GM10248 (cell line): ENCODE measurements at regions not wholly inside any gene's neighbourhood (a gene's known extent, or its start where the extent isn't known, plus 50 kb on each side); places are given as distances from the start of the nearest gene placed in this dataset.
"Not testable (repeated sequence)": the region's sequence is repeated elsewhere in the genome, so short reads cannot be mapped to it uniquely, and the experiment has no call there.

Experiments used
- CTCF ChIA-PET: fragments of 300-600 bp; sonication (Branson Sonifier 250); formaldehyde crosslinking; extraction: SDS; loops from one replicate; lab custom pipeline; 2021; ENCODE audit warnings: antibody characterized with exemption; lab: Yijun Ruan, JAX
- POLR2A ChIA-PET: fragments of 350-650 bp; sonication (Branson Sonifier 250); formaldehyde crosslinking; extraction: SDS; loops from one replicate; lab custom pipeline; 2020; ENCODE audit warnings: antibody characterized with exemption; lab: Yijun Ruan, JAX
- DNase-seq: peaks from one replicate; pipeline ENCODE4 v3.0.0; 2012; ENCODE audit errors: extremely low spot score
- CTCF ChIP-seq: IDR thresholded peaks from 2 replicates; pipeline ENCODE4 v1.5.1; 2012; ENCODE audit warnings: mild to moderate bottlenecking, low read depth; ENCODE audit errors: extremely low read depth, missing control alignments, control extremely low read depth

GRCh38 chr22:48422900-48423480 is 1404.7 kb downstream of the BRD1 start:
- CTCF ChIA-PET, result no interaction called here
- POLR2A ChIA-PET, result no interaction called here
- TF ChIP-seq CTCF, result no peak
- DNase-seq, result no peak

- ChIA-PET CTCF (no interaction called here), POLR2A (no interaction called here)
- TF ChIP-seq CTCF, result no peak
- no peak for DNase-seq
These were observed 1408.8 kb downstream of the BRD1 start for GRCh38 chr22:48418831-48419230.

GRCh38 chr22:48417225-48418070 is 1410.2 kb downstream of the BRD1 start:
- CTCF ChIA-PET, result no interaction called here
- POLR2A ChIA-PET, result no interaction called here
- no peak for TF ChIP-seq CTCF

GRCh38 chr22:48416396-48417224 is 1411.1 kb downstream of the BRD1 start:
- TF ChIP-seq CTCF, result no peak
- DNase-seq, result no peak
- CTCF ChIA-PET, result no interaction called here
- POLR2A ChIA-PET, result no interaction called here

More at GRCh38 chr22:48417225-48418070, 1410.2 kb downstream of the BRD1 start:
- no peak for DNase-seq

- TF ChIP-seq CTCF, result no peak
- POLR2A ChIA-PET, result no interaction called here
- no peak for DNase-seq
- CTCF ChIA-PET, result no interaction called here
These were observed 1412.2 kb downstream of the BRD1 start for GRCh38 chr22:48415520-48415919.

- ChIA-PET CTCF (no interaction called here), POLR2A (no interaction called here)
- TF ChIP-seq CTCF, result no peak
- no peak for DNase-seq
These were observed 1413.0 kb downstream of the BRD1 start for GRCh38 chr22:48414651-48415050.

GRCh38 chr22:48412931-48413330 is 1414.7 kb downstream of the BRD1 start:
- POLR2A ChIA-PET, CTCF ChIA-PET: not testable (repeated sequence)

More at GRCh38 chr22:48412931-48413330, 1414.7 kb downstream of the BRD1 start:
- not testable (repeated sequence) for DNase-seq
